Loucy (cell line): ENCODE measurements at regions not wholly inside any gene's neighbourhood (a gene's known extent, or its start where the extent isn't known, plus 50 kb on each side); places are given as distances from the start of the nearest gene placed in this dataset.

ENCODE experiments used
- H2AFZ ChIP-seq: fragments of 200-600 bp; sonication (generic); 2 replicates; pipeline ENCODE4 v1.6.0; 2016; ENCODE audit warnings: antibody characterized with exemption, mild to moderate bottlenecking, low read length, moderate library complexity
- H3F3A ChIP-seq: fragments of 200-600 bp; 2 replicates; pipeline ENCODE4 v1.6.0; 2016; ENCODE audit warnings: antibody characterized with exemption, low read depth, mild to moderate bottlenecking
- H3K27me3 ChIP-seq: fragments of 200-600 bp; sonication (generic); 2 replicates; pipeline ENCODE4 v1.6.1; 2014; ENCODE audit warnings: low read length, mild to moderate bottlenecking; ENCODE audit not compliant: insufficient read depth, poor library complexity, severe bottlenecking
- H3K36me3 ChIP-seq: fragments of 200-600 bp; sonication (generic); 2 replicates; pipeline ENCODE4 v1.6.1; 2016; ENCODE audit warnings: low read length; ENCODE audit not compliant: insufficient read depth
- H3K4me1 ChIP-seq: fragments of 200-600 bp; sonication (generic); 2 replicates; pipeline ENCODE4 v1.5.1; 2014; ENCODE audit warnings: low read length, mild to moderate bottlenecking; ENCODE audit not compliant: insufficient read depth, poor library complexity, severe bottlenecking
- H3K4me2 ChIP-seq: fragments of 200-600 bp; sonication (generic); 2 replicates; pipeline ENCODE4 v1.6.0; 2014; ENCODE audit warnings: antibody characterized with exemption, low read length, low read depth, mild to moderate bottlenecking; ENCODE audit not compliant: poor library complexity, severe bottlenecking
- H3K4me3 ChIP-seq: fragments of 200-600 bp; sonication (generic); 2 replicates; pipeline ENCODE4 v1.5.1; 2014; ENCODE audit warnings: low read length, mild to moderate bottlenecking, mixed read lengths; ENCODE audit not compliant: poor library complexity, severe bottlenecking
- H3K79me2 ChIP-seq: fragments of 200-600 bp; sonication (generic); 2 replicates; pipeline ENCODE4 v1.6.1; 2014; ENCODE audit warnings: low read length; ENCODE audit not compliant: insufficient read depth
- H3K9ac ChIP-seq: fragments of 200-600 bp; sonication (generic); 2 replicates; pipeline ENCODE4 v1.6.0; 2014; ENCODE audit warnings: mild to moderate bottlenecking, low read depth, low read length, moderate library complexity; ENCODE audit not compliant: poor library complexity, severe bottlenecking
- H3K9me2 ChIP-seq: fragments of 200-600 bp; sonication (generic); replicated peaks from 2 replicates; pipeline ENCODE4 v1.6.1; 2016; ENCODE audit warnings: low read depth, low read length, mixed read lengths
- H3K9me3 ChIP-seq: fragments of 200-600 bp; sonication (generic); 2 replicates; pipeline ENCODE4 v1.6.1; 2014; ENCODE audit warnings: mild to moderate bottlenecking, antibody characterized with exemption, low read length, low read depth; ENCODE audit not compliant: insufficient read depth
- H4K20me1 ChIP-seq: fragments of 200-600 bp; sonication (generic); 2 replicates; pipeline ENCODE4 v1.6.0; 2014; ENCODE audit warnings: antibody characterized with exemption, low read length, mild to moderate bottlenecking; ENCODE audit not compliant: insufficient read depth, poor library complexity, severe bottlenecking
- EZH2phosphoT487 ChIP-seq: fragments of 200-600 bp; IDR thresholded peaks from 2 replicates; pipeline ENCODE4 v1.6.1; 2018; ENCODE audit warnings: antibody characterized with exemption, mild to moderate bottlenecking, moderate library complexity, borderline replicate concordance
- TF ChIP-seq, protein P1 (sequence below): fragments of 200-600 bp; sonication (generic); conservative IDR thresholded peaks from 2 replicates; pipeline ENCODE4 v1.5.1; 2014; ENCODE audit warnings: mild to moderate bottlenecking, antibody characterized with exemption, low read length

DNA sequence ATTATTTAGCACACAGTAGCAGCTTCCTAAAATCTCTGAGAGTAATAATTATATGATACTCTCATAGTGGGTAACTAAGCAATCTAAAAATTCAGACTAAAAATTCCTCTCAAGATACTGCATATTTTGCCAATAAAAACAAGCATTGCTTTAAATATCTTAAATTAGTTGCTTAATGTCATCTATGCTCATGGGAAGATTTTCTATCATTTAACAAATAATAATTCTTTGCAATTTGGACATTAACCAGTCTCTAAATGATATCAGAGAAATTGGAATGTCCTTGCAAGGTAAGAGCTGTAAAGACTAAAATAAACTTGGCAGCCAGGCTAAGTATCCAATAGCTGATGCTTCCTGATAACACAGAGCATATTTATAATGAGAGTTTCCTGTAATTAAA, 221.8 kb downstream of the SNCAIP start:
- no peaks in the 10 kb centered on the region for H3F3A ChIP-seq

GRCh38 chr5:122534829-122535228, 222.8 kb downstream of the SNCAIP start:
- Histone ChIP-seq H3K9me3 (no peaks in the 10 kb centered on the region), H3K9ac (no peak overlapping the region), H3K9me2 (no peaks in the 10 kb centered on the region), H2AFZ (no peak overlapping the region), H3K79me2 (no peaks in the 10 kb centered on the region), H3K4me3 (no peak overlapping the region), H3K27me3 (no peaks in the 10 kb centered on the region), H3K36me3 (no peaks in the 10 kb centered on the region), H3F3A (no peaks in the 10 kb centered on the region), H3K4me1 (no peaks in the 10 kb centered on the region), H3K4me2 (no peak overlapping the region), H4K20me1 (no peaks in the 10 kb centered on the region)
- no peak for TF ChIP-seq EZH2phosphoT487
- TF ChIP-seq, protein P1, sequence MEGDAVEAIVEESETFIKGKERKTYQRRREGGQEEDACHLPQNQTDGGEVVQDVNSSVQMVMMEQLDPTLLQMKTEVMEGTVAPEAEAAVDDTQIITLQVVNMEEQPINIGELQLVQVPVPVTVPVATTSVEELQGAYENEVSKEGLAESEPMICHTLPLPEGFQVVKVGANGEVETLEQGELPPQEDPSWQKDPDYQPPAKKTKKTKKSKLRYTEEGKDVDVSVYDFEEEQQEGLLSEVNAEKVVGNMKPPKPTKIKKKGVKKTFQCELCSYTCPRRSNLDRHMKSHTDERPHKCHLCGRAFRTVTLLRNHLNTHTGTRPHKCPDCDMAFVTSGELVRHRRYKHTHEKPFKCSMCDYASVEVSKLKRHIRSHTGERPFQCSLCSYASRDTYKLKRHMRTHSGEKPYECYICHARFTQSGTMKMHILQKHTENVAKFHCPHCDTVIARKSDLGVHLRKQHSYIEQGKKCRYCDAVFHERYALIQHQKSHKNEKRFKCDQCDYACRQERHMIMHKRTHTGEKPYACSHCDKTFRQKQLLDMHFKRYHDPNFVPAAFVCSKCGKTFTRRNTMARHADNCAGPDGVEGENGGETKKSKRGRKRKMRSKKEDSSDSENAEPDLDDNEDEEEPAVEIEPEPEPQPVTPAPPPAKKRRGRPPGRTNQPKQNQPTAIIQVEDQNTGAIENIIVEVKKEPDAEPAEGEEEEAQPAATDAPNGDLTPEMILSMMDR: no peak

More for the DNA sequence above, 221.8 kb downstream of the SNCAIP start:
- Histone ChIP-seq H3K9ac (no peak overlapping the region), H3K79me2 (no peaks in the 10 kb centered on the region), H3K9me3 (no peaks in the 10 kb centered on the region), H2AFZ (no peak overlapping the region), H3K27me3 (no peaks in the 10 kb centered on the region), H3K4me2 (no peak overlapping the region), H3K4me1 (no peaks in the 10 kb centered on the region), H3K4me3 (no peak overlapping the region), H4K20me1 (no peaks in the 10 kb centered on the region), H3K36me3 (no peaks in the 10 kb centered on the region), H3K9me2 (no peaks in the 10 kb centered on the region)
- TF ChIP-seq, protein P1: no peak
- TF ChIP-seq EZH2phosphoT487: no peak

GRCh38 chr5:122541388-122541787, 229.4 kb downstream of the SNCAIP start:
- Histone ChIP-seq H3K9ac (no peak overlapping the region), H2AFZ (no peak overlapping the region), H3K4me2 (no peak overlapping the region), H3K9me2 (no peaks in the 10 kb centered on the region), H3K9me3 (no peaks in the 10 kb centered on the region), H3K4me3 (no peak overlapping the region), H3K27me3 (no peaks in the 10 kb centered on the region), H3F3A (no peaks in the 10 kb centered on the region), H3K4me1 (no peaks in the 10 kb centered on the region), H3K79me2 (no peaks in the 10 kb centered on the region), H3K36me3 (no peaks in the 10 kb centered on the region), H4K20me1 (no peaks in the 10 kb centered on the region)
- no peak for TF ChIP-seq EZH2phosphoT487
- TF ChIP-seq, protein P1: no peak
